HEK293 (cell line): ENCODE measurements at regions not wholly inside any gene's neighbourhood (a gene's known extent, or its start where the extent isn't known, plus 50 kb on each side); places are given as distances from the start of the nearest gene placed in this dataset.

ENCODE experiments used
- CTCF ChIA-PET: fragments of 350-600 bp; formaldehyde crosslinking; extraction: SDS; loops from one replicate; lab custom pipeline; 2021; ENCODE audit warnings: antibody characterized with exemption; lab: Yijun Ruan, JAX
- POLR2A ChIA-PET: fragments of 300-600 bp; formaldehyde crosslinking; extraction: SDS; loops from one replicate; lab custom pipeline; 2020; ENCODE audit warnings: antibody characterized with exemption, inconsistent platforms; lab: Yijun Ruan, JAX
- H3K27ac ChIP-seq: fragments of 200-500 bp; sonication (Bioruptor generic); 2 replicates; pipeline ENCODE4 v1.5.1; 2014; ENCODE audit warnings: low read depth, low read length, control low read depth, inconsistent platforms; ENCODE audit errors: extremely low read depth
- H3K36me3 ChIP-seq, 2 experiments: fragments of 200-500 bp in 1 of 2; sonication (Bioruptor generic) in 1 of 2; 1 replicate in 1 of 2; 2 replicates in 1 of 2; pipeline ENCODE4 v1.5.1; 2014 to 2017; ENCODE audit warnings: inconsistent platforms in 2 of 2, low read length in 2 of 2; ENCODE audit not compliant: control insufficient read depth in 2 of 2, insufficient read depth in 1 of 2
- H3K4me1 ChIP-seq: fragments of 200-500 bp; sonication (Bioruptor generic); 2 replicates; pipeline ENCODE4 v1.5.1; 2014; ENCODE audit warnings: mild to moderate bottlenecking, low read length, inconsistent platforms; ENCODE audit not compliant: control insufficient read depth, insufficient read depth
- H3K4me3 ChIP-seq: 2 replicates; pipeline ENCODE4 v1.5.1; 2011; ENCODE audit warnings: low read depth, mild to moderate bottlenecking, control low read depth, low read length, moderate library complexity
- H3K9me3 ChIP-seq: fragments of 200-500 bp; sonication (Bioruptor generic); 2 replicates; pipeline ENCODE4 v1.5.1; 2014; ENCODE audit warnings: low read depth, low read length, inconsistent platforms; ENCODE audit not compliant: control insufficient read depth, insufficient read depth
- GLI4 ChIP-seq: fragments of 450-650 bp; formaldehyde crosslinking; IDR thresholded peaks from 2 replicates; pipeline ENCODE4 v1.5.1; 2016; ENCODE audit warnings: missing biosample characterization, missing genetic modification characterization
- OSR2 ChIP-seq: fragments of 450-650 bp; formaldehyde crosslinking; IDR thresholded peaks from 2 replicates; pipeline ENCODE4 v1.5.1; 2016; ENCODE audit warnings: missing biosample characterization, missing genetic modification characterization
- PBX3 ChIP-seq: sonication (generic); formaldehyde crosslinking; IDR thresholded peaks from 2 replicates; pipeline ENCODE4 v1.8.1; 2022; ENCODE audit warnings: mild to moderate bottlenecking, moderate library complexity, missing genetic modification reagents
- PRDM10 ChIP-seq: fragments of 450-650 bp; formaldehyde crosslinking; IDR thresholded peaks from 2 replicates; pipeline ENCODE4 v1.5.1; 2016; ENCODE audit warnings: missing biosample characterization, missing genetic modification characterization
- SCRT2 ChIP-seq: fragments of 450-650 bp; formaldehyde crosslinking; IDR thresholded peaks from 2 replicates; pipeline ENCODE4 v1.5.1; 2016; ENCODE audit warnings: missing biosample characterization, missing genetic modification characterization
- SETDB1 ChIP-seq: IDR thresholded peaks from one replicate; pipeline ENCODE4 v1.6.1; 2017; ENCODE audit warnings: mild to moderate bottlenecking, low read length, moderate library complexity, mixed read lengths; ENCODE audit not compliant: insufficient read length
- ZBTB21 ChIP-seq: fragments of 450-650 bp; formaldehyde crosslinking; IDR thresholded peaks from 2 replicates; pipeline ENCODE4 v1.5.1; 2017; ENCODE audit warnings: missing biosample characterization, missing genetic modification characterization
- ZBTB48 ChIP-seq: fragments of 450-650 bp; formaldehyde crosslinking; IDR thresholded peaks from 2 replicates; pipeline ENCODE4 v1.5.1; 2016; ENCODE audit warnings: missing biosample characterization, missing genetic modification characterization
- ZNF114 ChIP-seq: fragments of 450-650 bp; formaldehyde crosslinking; IDR thresholded peaks from 2 replicates; pipeline ENCODE4 v1.5.0; 2017; ENCODE audit warnings: missing biosample characterization, missing genetic modification characterization
- ZNF140 ChIP-seq: fragments of 450-650 bp; formaldehyde crosslinking; IDR thresholded peaks from 2 replicates; pipeline ENCODE4 v1.5.1; 2016; ENCODE audit warnings: missing biosample characterization, missing genetic modification characterization
- ZNF16 ChIP-seq: fragments of 450-650 bp; formaldehyde crosslinking; IDR thresholded peaks from 2 replicates; pipeline ENCODE4 v1.5.1; 2016; ENCODE audit warnings: low read depth, missing biosample characterization, missing genetic modification characterization
- ZNF2 ChIP-seq: fragments of 450-650 bp; formaldehyde crosslinking; IDR thresholded peaks from 2 replicates; pipeline ENCODE4 v1.5.1; 2016; ENCODE audit warnings: missing biosample characterization, missing genetic modification characterization
- ZNF202 ChIP-seq: fragments of 450-650 bp; formaldehyde crosslinking; IDR thresholded peaks from 2 replicates; pipeline ENCODE4 v1.5.1; 2016; ENCODE audit warnings: missing biosample characterization, missing genetic modification characterization, borderline replicate concordance
- ZNF248 ChIP-seq: fragments of 450-650 bp; formaldehyde crosslinking; IDR thresholded peaks from 2 replicates; pipeline ENCODE4 v1.5.1; 2017; ENCODE audit warnings: missing biosample characterization, missing genetic modification characterization
- ZNF266 ChIP-seq: fragments of 450-650 bp; formaldehyde crosslinking; IDR thresholded peaks from 2 replicates; pipeline ENCODE4 v1.5.1; 2016; ENCODE audit warnings: missing biosample characterization, missing genetic modification characterization, low read depth
- ZNF324 ChIP-seq: fragments of 450-650 bp; formaldehyde crosslinking; IDR thresholded peaks from 2 replicates; pipeline ENCODE4 v1.5.1; 2016; ENCODE audit warnings: missing biosample characterization, missing genetic modification characterization
- ZNF341 ChIP-seq: fragments of 450-650 bp; formaldehyde crosslinking; IDR thresholded peaks from 2 replicates; pipeline ENCODE4; 2016; ENCODE audit warnings: low read depth, missing biosample characterization, missing genetic modification characterization
- ZNF37A ChIP-seq: fragments of 450-650 bp; IDR thresholded peaks from 2 replicates; pipeline ENCODE4 v1.5.1; 2018; ENCODE audit warnings: missing biosample characterization, missing genetic modification characterization
- ZNF394 ChIP-seq: fragments of 450-650 bp; formaldehyde crosslinking; IDR thresholded peaks from 2 replicates; pipeline ENCODE4 v1.5.1; 2016; ENCODE audit warnings: missing biosample characterization, missing genetic modification characterization, mild to moderate bottlenecking, moderate library complexity, borderline replicate concordance
- ZNF423 ChIP-seq: fragments of 450-650 bp; formaldehyde crosslinking; IDR thresholded peaks from 2 replicates; pipeline ENCODE4 v1.5.1; 2016; ENCODE audit warnings: missing biosample characterization, missing genetic modification characterization
- ZNF624 ChIP-seq: fragments of 450-650 bp; formaldehyde crosslinking; IDR thresholded peaks from 2 replicates; pipeline ENCODE4 v1.5.1; 2017; ENCODE audit warnings: missing biosample characterization, missing genetic modification characterization
- ZNF76 ChIP-seq: fragments of 450-650 bp; formaldehyde crosslinking; IDR thresholded peaks from 2 replicates; pipeline ENCODE4; 2016; ENCODE audit warnings: low read depth, missing biosample characterization, missing genetic modification characterization, borderline replicate concordance
- ZNF785 ChIP-seq: fragments of 450-650 bp; formaldehyde crosslinking; IDR thresholded peaks from 2 replicates; pipeline ENCODE4 v1.5.1; 2016; ENCODE audit warnings: missing biosample characterization, missing genetic modification characterization
- ZNF837 ChIP-seq: fragments of 450-650 bp; formaldehyde crosslinking; IDR thresholded peaks from 2 replicates; pipeline ENCODE4 v1.5.1; 2016; ENCODE audit warnings: missing biosample characterization, missing genetic modification characterization
- TF ChIP-seq, protein P1 (sequence below): fragments of 450-650 bp; formaldehyde crosslinking; IDR thresholded peaks from 2 replicates; pipeline ENCODE4 v1.5.1; 2016; ENCODE audit warnings: missing biosample characterization, missing genetic modification characterization
- TF ChIP-seq, protein P2 (sequence below): fragments of 450-650 bp; formaldehyde crosslinking; IDR thresholded peaks from 2 replicates; pipeline ENCODE4; 2016; ENCODE audit warnings: missing biosample characterization, missing genetic modification characterization
- TF ChIP-seq, protein P3 (sequence below): fragments of 450-650 bp; formaldehyde crosslinking; IDR thresholded peaks from 2 replicates; pipeline ENCODE4 v1.5.1; 2017; ENCODE audit warnings: missing biosample characterization, mild to moderate bottlenecking, missing genetic modification characterization, moderate library complexity

DNA sequence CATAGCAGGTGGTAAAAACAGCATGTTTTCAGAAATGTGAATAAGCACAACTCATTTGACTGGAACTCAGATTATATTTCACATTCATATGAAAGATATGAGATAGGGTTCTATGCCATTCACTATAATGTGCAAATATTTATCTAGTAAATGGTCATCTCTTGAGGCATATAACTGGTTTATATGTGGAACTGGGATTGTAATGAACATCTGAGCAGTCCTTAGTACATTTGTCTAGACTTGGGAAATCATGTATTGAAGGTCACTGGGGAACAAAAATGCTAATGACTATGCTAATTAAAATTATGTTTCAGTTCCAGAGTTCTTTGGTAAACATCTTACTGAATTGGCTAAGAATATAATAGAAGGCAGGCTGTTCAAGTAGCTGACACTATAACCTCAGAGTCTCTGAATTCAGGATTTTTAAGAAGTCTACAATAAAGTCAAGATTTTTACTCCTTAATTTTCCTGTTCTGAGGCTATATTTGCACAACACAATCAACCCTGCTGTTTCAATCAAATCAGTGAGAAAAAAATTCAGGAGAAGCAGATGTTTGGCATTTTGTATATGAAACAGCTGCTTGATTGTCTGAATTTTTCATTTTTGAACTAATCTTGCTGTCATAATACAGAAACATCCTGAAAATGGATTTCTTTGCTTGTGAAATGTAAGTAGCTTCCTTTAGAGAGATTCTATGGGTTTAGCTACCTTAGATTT is 244.8 kb upstream of the RGS18 start:
- H3K9me3 ChIP-seq, result no peaks in the 10 kb centered on the region
- no peak overlapping the region for H3K27ac ChIP-seq
- TF ChIP-seq PRDM10 (tag by site-specific recombination), result no peak
- TF ChIP-seq SETDB1, result no peak
- TF ChIP-seq ZNF837, result no peak
- no peak for TF ChIP-seq OSR2
- TF ChIP-seq ZNF37A, result no peak
- TF ChIP-seq ZNF16, result no peak
- no peak for TF ChIP-seq SCRT2
- no peak for TF ChIP-seq GLI4 (tag by site-specific recombination)
- TF ChIP-seq ZNF624, result no peak
- TF ChIP-seq ZNF2, result no peak
- no peak for TF ChIP-seq ZNF785 (tag by site-specific recombination)
- no peak for TF ChIP-seq ZNF140 (tag by site-specific recombination)
- TF ChIP-seq ZNF423 (tag by site-specific recombination), result no peak
- no peak for TF ChIP-seq ZNF248
- no peak for TF ChIP-seq ZNF202 (tag by site-specific recombination)
- TF ChIP-seq, protein P1, sequence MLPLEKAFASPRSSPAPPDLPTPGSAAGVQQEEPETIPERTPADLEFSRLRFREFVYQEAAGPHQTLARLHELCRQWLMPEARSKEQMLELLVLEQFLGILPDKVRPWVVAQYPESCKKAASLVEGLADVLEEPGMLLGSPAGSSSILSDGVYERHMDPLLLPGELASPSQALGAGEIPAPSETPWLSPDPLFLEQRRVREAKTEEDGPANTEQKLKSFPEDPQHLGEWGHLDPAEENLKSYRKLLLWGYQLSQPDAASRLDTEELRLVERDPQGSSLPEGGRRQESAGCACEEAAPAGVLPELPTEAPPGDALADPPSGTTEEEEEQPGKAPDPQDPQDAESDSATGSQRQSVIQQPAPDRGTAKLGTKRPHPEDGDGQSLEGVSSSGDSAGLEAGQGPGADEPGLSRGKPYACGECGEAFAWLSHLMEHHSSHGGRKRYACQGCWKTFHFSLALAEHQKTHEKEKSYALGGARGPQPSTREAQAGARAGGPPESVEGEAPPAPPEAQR, result no peak
- TF ChIP-seq, protein P2, sequence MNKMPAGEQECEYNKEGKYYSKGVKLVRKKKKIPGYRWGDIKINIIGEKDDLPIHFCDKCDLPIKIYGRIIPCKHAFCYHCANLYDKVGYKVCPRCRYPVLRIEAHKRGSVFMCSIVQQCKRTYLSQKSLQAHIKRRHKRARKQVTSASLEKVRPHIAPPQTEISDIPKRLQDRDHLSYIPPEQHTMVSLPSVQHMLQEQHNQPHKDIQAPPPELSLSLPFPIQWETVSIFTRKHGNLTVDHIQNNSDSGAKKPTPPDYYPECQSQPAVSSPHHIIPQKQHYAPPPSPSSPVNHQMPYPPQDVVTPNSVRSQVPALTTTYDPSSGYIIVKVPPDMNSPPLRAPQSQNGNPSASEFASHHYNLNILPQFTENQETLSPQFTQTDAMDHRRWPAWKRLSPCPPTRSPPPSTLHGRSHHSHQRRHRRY (tag by site-specific recombination), result no peak
- no peaks in the 10 kb centered on the region for H3K4me1 ChIP-seq
- CTCF ChIA-PET, result no interaction called here
- no peak overlapping the region for H3K4me3 ChIP-seq
- H3K36me3 ChIP-seq, result no peaks in the 10 kb centered on the region
- POLR2A ChIA-PET, result no interaction called here

DNA sequence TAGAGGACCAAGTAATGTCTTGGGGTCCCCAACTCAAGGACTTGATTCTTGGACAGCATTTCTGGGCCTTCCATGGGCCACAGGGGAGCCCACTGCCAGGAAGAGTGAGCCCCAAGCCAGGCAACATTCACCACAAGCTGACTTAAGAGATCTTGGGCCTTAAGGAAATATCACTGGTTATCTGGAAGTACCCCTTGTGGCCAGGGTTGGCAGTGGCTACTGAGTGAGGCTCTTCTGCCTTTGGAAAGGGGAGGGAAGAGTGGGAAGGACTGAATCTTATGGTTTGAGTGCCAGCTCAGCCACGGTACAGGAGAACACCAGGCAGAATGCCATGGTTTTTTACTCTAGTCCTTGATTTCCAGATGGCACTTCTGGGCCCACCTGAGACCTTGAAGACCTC is 228.9 kb upstream of the RGS18 start:
- Histone ChIP-seq H3K36me3 (no peaks in the 10 kb centered on the region), H3K4me3 (no peak overlapping the region), H3K9me3 (no peaks in the 10 kb centered on the region), H3K27ac (no peak overlapping the region), H3K4me1 (no peaks in the 10 kb centered on the region)
- CTCF ChIA-PET, result no interaction called here
- POLR2A ChIA-PET, result no interaction called here
- TF ChIP-seq ZNF341 (tag by site-specific recombination) (no peak), ZNF394 (tag by site-specific recombination) (no peak), ZNF266 (tag by site-specific recombination) (no peak), ZNF114 (tag by site-specific recombination) (no peak), ZNF785 (tag by site-specific recombination) (no peak), ZBTB21 (tag by site-specific recombination) (no peak), ZNF76 (tag by site-specific recombination) (no peak), ZBTB48 (no peak), PBX3 (no peak), ZNF324 (tag by site-specific recombination) (no peak), ZNF37A (no peak)
- TF ChIP-seq, protein P3, sequence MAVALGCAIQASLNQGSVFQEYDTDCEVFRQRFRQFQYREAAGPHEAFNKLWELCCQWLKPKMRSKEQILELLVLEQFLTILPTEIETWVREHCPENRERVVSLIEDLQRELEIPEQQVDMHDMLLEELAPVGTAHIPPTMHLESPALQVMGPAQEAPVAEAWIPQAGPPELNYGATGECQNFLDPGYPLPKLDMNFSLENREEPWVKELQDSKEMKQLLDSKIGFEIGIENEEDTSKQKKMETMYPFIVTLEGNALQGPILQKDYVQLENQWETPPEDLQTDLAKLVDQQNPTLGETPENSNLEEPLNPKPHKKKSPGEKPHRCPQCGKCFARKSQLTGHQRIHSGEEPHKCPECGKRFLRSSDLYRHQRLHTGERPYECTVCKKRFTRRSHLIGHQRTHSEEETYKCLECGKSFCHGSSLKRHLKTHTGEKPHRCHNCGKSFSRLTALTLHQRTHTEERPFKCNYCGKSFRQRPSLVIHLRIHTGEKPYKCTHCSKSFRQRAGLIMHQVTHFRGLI (tag by site-specific recombination), result no peak
